ENCODE measurements at regions not wholly inside any gene's neighbourhood (a gene's known extent, or its start where the extent isn't known, plus 50 kb on each side); places are given as distances from the start of the nearest gene placed in this dataset.

GRCh38 chr2:150885774-150886386 is 375.8 kb downstream of the RBM43 start:
- no peak for DNase-seq

- DNase-seq = no peak
Measured at GRCh38 chr2:150885236-150885635, 376.4 kb downstream of the RBM43 start.

DNA sequence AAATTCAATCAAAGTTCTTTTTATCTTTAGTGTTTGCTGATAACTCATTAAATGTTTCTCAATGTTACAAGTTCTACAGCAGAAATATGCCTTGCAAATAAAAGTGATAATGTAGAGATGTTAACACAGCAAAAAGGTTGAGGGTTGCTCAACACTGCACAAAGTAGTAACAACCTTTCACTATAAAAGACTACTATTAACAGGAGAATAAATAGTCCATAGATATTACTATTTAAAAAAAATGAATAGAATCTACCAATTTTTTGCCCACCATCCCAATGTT is 378.1 kb downstream of the RBM43 start:
- DNase-seq = no peak

DNA sequence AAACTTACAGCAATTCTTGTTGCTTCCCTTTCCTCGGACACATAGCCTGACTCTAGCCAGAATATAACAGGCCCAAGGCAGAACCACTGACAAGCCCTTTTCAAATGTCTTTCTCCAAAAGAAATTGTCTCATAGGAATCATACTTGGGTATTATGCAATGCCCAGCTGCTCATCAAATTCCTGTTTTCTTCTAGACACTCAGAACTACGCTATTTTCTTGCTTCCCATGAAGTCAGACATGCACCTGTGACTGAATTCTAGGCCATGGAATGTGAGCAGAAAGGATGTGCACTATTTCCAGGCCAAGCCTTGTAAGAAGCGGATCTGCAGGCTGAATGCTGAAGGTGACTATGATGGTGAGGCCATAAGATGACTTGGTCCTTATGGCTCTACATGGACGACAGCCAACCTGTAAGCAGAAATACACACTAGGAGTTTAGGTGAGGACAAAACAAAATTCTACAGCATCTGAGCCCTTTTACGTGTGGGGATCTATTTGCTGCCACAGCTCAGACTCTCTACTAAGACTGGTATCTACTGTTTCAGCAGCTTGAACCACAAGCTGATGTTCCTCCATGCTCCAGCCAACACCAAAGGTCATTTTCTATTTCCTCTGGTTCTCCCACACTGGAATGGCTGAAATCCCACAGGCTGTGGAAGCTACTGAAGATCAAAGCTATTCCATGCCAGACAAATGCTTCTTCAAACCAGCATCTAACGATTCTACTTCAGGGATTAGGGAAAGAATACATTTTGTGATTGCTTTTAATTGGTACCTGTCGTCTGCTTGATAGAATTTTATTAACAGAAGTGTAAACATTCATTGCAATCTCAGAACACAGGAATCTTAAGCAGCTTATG is 378.7 kb downstream of the RBM43 start:
- no peak for DNase-seq

DNA sequence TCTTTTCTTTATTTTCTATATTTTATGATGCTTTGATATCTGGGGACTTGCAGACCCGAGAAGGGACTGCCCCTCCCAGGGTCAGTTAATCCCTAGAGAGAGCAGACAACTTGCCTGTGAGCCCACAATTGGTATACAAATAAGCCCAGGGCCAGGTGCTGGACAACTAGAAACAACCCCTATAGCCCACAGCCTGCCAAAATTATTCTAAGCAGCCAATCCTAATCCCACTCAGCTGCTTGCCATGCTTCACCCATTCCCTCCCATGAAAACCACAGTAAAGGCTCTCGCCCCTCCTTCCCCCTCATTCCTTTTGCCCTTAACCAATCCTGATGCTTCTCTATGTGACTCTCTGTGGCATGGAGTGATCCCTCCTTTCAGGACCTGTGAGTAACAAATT is 380.7 kb downstream of the RBM43 start:
- peak; percentile 28 for DNase-seq

- no peak for DNase-seq
Measured at GRCh38 chr2:150878356-150878755, 383.3 kb downstream of the RBM43 start.

GRCh38 chr2:150876251-150876950 is 385.3 kb downstream of the RBM43 start:
- DNase-seq = peak; percentile 58

GRCh38 chr2:150873396-150873772 is 385.9 kb upstream of the RND3 start:
- DNase-seq = no peak

- DNase-seq = peak; percentile 38
Measured at GRCh38 chr2:150872756-150873395, 385.4 kb upstream of the RND3 start.

- no peak for DNase-seq
Measured at GRCh38 chr2:150866431-150866830, 379.0 kb upstream of the RND3 start.

GRCh38 chr2:150863691-150864090 is 376.2 kb upstream of the RND3 start:
- no peak for DNase-seq

- DNase-seq = no peak
Measured at GRCh38 chr2:150860301-150860700, 372.8 kb upstream of the RND3 start.

- no peak for DNase-seq
Measured at GRCh38 chr2:150859877-150860276, 372.4 kb upstream of the RND3 start.

- DNase-seq = no peak
Measured at GRCh38 chr2:150859162-150859561, 371.7 kb upstream of the RND3 start.

- no peak for DNase-seq
Measured at GRCh38 chr2:150858382-150858781, 370.9 kb upstream of the RND3 start.

DNA sequence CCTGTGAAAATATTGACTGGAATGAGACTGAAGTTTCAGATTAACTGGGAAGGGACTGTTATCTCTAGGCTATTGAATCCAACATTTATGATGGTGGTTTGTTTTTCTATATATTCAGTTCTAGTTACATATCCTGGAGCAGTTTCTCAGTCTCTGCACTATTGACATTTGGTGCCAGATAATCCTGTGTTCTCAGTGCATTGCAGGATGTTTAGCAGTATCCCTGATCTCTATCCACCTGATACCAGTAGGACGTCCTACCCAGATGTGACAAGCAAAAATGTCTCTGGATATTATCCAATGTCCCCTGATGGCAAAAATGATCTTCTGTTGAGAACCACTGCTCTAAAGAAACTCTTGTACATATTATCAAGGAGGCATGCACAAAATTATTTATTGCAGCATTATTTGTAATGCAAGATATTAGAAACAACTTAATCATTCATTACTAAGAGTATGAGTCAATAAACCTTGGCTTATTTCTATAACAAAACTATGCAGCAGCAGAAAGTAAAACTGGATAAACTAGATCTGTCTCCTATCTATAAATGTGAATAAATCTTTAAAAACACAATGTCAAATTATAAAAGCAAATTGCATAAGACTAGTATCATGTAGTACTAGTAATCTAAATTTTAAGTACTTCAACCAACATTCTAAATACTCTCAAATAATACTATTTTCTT is 369.3 kb upstream of the RND3 start:
- DNase-seq = no peak

- no peak for DNase-seq
Measured at GRCh38 chr2:150853263-150853662, 365.8 kb upstream of the RND3 start.

- DNase-seq = no peak
Measured at GRCh38 chr2:150850641-150851040, 363.2 kb upstream of the RND3 start.

GRCh38 chr2:150847578-150847977 is 360.1 kb upstream of the RND3 start:
- DNase-seq = no peak

DNA sequence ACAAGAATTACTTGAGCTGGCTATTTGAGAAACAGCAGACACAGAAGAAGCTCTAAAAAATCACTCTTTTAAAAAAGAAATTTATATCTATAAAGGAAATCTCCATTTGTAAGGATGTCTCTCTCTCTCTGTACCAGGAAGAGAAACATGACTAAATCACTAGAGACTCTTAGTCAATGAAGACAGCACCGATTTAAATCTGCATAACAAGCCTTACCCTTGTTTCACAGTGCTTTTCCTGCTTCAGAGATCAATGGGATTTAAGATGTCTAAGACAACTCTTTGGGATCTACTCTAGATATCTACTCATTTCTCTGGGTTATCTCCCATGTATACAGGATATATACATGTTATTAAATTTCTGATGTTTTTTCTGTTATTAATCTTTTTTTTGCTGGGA is 359.2 kb upstream of the RND3 start:
- no peak for DNase-seq

GRCh38 chr2:150832686-150833085 is 345.2 kb upstream of the RND3 start:
- no peak for DNase-seq

DNA sequence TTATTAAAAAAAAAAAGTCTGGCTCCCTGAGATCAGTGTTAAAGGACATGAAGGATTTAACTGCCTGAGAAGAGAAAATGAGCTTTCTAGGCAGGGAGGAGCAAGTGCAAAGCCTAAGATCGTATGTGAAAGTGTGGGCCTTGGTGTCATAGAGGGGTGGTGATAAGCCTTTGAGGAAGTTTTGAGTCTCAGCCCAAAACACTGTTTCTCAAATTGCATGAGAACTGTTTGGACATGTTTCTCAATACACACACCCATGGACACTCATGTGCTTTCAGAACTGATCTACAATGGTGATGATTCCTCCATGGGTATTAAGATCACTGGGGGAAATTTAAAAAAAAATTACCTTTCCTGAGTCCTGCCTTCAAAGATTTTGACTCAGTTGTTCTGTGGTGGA is 336.7 kb upstream of the RND3 start:
- DNase-seq = no peak

DNA sequence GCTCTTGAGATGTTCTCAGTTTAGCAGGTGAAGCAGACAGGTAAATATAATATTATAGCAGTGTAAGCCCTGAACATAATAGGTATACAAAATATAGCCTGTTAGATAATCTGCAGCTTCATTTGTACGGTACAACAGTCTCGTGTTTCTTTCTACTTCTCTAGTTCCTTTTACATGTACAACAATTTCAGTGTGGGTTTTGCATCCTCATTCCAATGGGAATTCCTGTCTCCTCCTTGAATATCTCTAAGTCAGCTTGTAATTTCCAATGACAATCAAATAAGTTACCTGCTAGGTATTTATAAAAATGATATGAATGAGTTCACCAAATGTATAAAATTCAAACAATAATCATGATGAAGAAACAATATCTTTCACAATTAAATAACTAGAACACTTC is 330.0 kb upstream of the RND3 start:
- DNase-seq = no peak

All from NCI-H82 (cell line).